Astrocyte (in vitro differentiated cells and primary cell): ENCODE measurements at regions not wholly inside any gene's neighbourhood (a gene's known extent, or its start where the extent isn't known, plus 50 kb on each side); places are given as distances from the start of the nearest gene placed in this dataset.

ENCODE experiments used
- DNase-seq: peaks from one replicate; pipeline ENCODE4 v3.0.0-alpha.2; 2010; ENCODE audit warnings: low read depth
- FAIRE-seq: peaks from 2 replicates; lab custom pipeline; 2011; peaks lifted over from hg19 to GRCh38; lab: Jason Lieb, UNC
- H2AFZ ChIP-seq: 2 replicates; pipeline ENCODE4 v1.6.0; 2012; ENCODE audit warnings: low read depth, low read length, inconsistent platforms
- H3K27ac ChIP-seq: 2 replicates; pipeline ENCODE4 v1.5.1; 2011; ENCODE audit warnings: low read depth, low read length, inconsistent platforms
- H3K27me3 ChIP-seq: 2 replicates; pipeline ENCODE4 v1.6.0; 2011; ENCODE audit warnings: low read length, inconsistent platforms; ENCODE audit not compliant: insufficient read depth
- H3K36me3 ChIP-seq: 2 replicates; pipeline ENCODE4 v1.5.1; 2011; ENCODE audit warnings: low read length, inconsistent platforms; ENCODE audit not compliant: insufficient read depth
- H3K4me1 ChIP-seq: 2 replicates; pipeline ENCODE4 v1.5.1; 2011; ENCODE audit warnings: low read length, inconsistent platforms; ENCODE audit not compliant: insufficient read depth
- H3K4me2 ChIP-seq: 2 replicates; pipeline ENCODE4 v1.6.0; 2012; ENCODE audit warnings: low read length, inconsistent platforms
- H3K4me3 ChIP-seq: 2 replicates; pipeline ENCODE4 v1.5.1; 2011; ENCODE audit warnings: low read depth, mild to moderate bottlenecking, low read length, inconsistent platforms; ENCODE audit not compliant: insufficient read depth
- H3K79me2 ChIP-seq: 2 replicates; pipeline ENCODE4 v1.6.0; 2012; ENCODE audit warnings: mild to moderate bottlenecking, low read length, inconsistent platforms; ENCODE audit not compliant: insufficient read depth
- H3K9ac ChIP-seq: 2 replicates; pipeline ENCODE4 v1.6.0; 2012; ENCODE audit warnings: mild to moderate bottlenecking, low read length, inconsistent platforms
- H3K9me3 ChIP-seq: 2 replicates; pipeline ENCODE4 v1.5.1; 2012; ENCODE audit warnings: low read depth, mild to moderate bottlenecking, low read length, inconsistent platforms; ENCODE audit not compliant: insufficient read depth
- H4K20me1 ChIP-seq: 2 replicates; pipeline ENCODE4 v1.6.0; 2012; ENCODE audit warnings: low read length, inconsistent platforms; ENCODE audit not compliant: insufficient read depth
- H3K27ac Mint-ChIP-seq: one replicate; pipeline ENCODE4 v1.8.0; 2021; ENCODE audit warnings: mild to moderate bottlenecking, mixed read lengths; ENCODE audit not compliant: unreplicated experiment
- H3K27me3 Mint-ChIP-seq: one replicate; pipeline ENCODE4 v1.8.0; 2021; ENCODE audit warnings: low read depth, mixed read lengths; ENCODE audit not compliant: unreplicated experiment
- H3K36me3 Mint-ChIP-seq: one replicate; pipeline ENCODE4 v1.8.0; 2021; ENCODE audit warnings: low read depth, mixed read lengths; ENCODE audit not compliant: unreplicated experiment
- H3K4me1 Mint-ChIP-seq: one replicate; pipeline ENCODE4 v1.8.0; 2021; ENCODE audit warnings: low read depth, mixed read lengths; ENCODE audit not compliant: unreplicated experiment
- H3K4me3 Mint-ChIP-seq: one replicate; pipeline ENCODE4 v1.8.0; 2021; ENCODE audit warnings: mild to moderate bottlenecking, moderate library complexity, mixed read lengths; ENCODE audit not compliant: unreplicated experiment
- H3K9me3 Mint-ChIP-seq: one replicate; pipeline ENCODE4 v1.8.0; 2021; ENCODE audit warnings: mild to moderate bottlenecking, mixed read lengths; ENCODE audit not compliant: unreplicated experiment
- EZH2 ChIP-seq: IDR thresholded peaks from 2 replicates; pipeline ENCODE4 v1.6.1; 2012; ENCODE audit warnings: mild to moderate bottlenecking, low read length, inconsistent platforms; ENCODE audit not compliant: insufficient read depth
- TF ChIP-seq, protein P1 (sequence below): IDR thresholded peaks from 2 replicates; pipeline ENCODE4 v1.5.1; 2011; ENCODE audit warnings: low read depth, mild to moderate bottlenecking, inconsistent platforms, low read length, moderate library complexity; ENCODE audit not compliant: insufficient read depth

DNA sequence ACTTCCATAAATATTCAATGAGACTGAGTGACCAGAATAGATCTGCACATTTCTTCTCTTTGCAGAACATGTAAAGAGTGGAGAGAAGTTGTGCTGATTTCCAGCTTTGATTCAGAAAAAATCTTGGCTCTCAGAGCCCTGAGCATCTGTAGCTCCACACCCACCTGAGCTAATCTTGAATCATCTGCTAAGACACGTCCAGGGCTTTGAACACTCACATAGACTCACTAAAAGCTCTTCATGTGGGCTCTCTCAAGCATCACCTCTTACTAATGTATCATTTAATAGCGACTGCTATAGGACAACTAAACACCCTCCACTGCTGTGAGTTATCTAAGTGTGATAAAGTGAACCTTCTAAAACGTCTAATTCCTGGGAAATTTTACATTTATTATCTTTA, 147.7 kb upstream of the GRIA3 start:
- no peak for DNase-seq
- H3K4me3 ChIP-seq = no peak overlapping the region
- no peaks in the 10 kb centered on the region for H3K9me3 ChIP-seq
- H3K4me1 ChIP-seq = no peaks in the 10 kb centered on the region
- Mint-ChIP-seq H3K4me1 (no peaks in the 10 kb centered on the region), H3K4me3 (no peak overlapping the region), H3K9me3 (peaks cover 3% of the 10 kb centered on the region), H3K36me3 (no peaks in the 10 kb centered on the region), H3K27ac (no peak overlapping the region), H3K27me3 (peaks cover 2% of the 10 kb centered on the region)
- no peaks in the 10 kb centered on the region for H3K79me2 ChIP-seq
- H3K27me3 ChIP-seq = no peaks in the 10 kb centered on the region
- no peak overlapping the region for H3K9ac ChIP-seq
- peak; percentile 43 for FAIRE-seq
- H3K4me2 ChIP-seq = no peak overlapping the region
- no peaks in the 10 kb centered on the region for H3K36me3 ChIP-seq
- H3K27ac ChIP-seq = no peak overlapping the region
- TF ChIP-seq, protein P1, sequence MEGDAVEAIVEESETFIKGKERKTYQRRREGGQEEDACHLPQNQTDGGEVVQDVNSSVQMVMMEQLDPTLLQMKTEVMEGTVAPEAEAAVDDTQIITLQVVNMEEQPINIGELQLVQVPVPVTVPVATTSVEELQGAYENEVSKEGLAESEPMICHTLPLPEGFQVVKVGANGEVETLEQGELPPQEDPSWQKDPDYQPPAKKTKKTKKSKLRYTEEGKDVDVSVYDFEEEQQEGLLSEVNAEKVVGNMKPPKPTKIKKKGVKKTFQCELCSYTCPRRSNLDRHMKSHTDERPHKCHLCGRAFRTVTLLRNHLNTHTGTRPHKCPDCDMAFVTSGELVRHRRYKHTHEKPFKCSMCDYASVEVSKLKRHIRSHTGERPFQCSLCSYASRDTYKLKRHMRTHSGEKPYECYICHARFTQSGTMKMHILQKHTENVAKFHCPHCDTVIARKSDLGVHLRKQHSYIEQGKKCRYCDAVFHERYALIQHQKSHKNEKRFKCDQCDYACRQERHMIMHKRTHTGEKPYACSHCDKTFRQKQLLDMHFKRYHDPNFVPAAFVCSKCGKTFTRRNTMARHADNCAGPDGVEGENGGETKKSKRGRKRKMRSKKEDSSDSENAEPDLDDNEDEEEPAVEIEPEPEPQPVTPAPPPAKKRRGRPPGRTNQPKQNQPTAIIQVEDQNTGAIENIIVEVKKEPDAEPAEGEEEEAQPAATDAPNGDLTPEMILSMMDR = no peak
- no peak for TF ChIP-seq EZH2
- no peak overlapping the region for H2AFZ ChIP-seq
- H4K20me1 ChIP-seq = no peaks in the 10 kb centered on the region

GRCh38 chrX:123049071-123049625, 134.9 kb upstream of the GRIA3 start:
- Histone ChIP-seq H4K20me1 (no peaks in the 10 kb centered on the region), H3K9me3 (no peaks in the 10 kb centered on the region), H3K9ac (no peak overlapping the region), H2AFZ (no peak overlapping the region), H3K4me3 (no peak overlapping the region), H3K27me3 (no peaks in the 10 kb centered on the region), H3K4me1 (no peaks in the 10 kb centered on the region), H3K27ac (no peak overlapping the region), H3K4me2 (no peak overlapping the region), H3K36me3 (no peaks in the 10 kb centered on the region), H3K79me2 (no peaks in the 10 kb centered on the region)
- no peak for DNase-seq
- Mint-ChIP-seq H3K4me3 (no peak overlapping the region), H3K27ac (no peak overlapping the region), H3K4me1 (no peaks in the 10 kb centered on the region), H3K27me3 (peaks cover 2% of the 10 kb centered on the region), H3K36me3 (no peaks in the 10 kb centered on the region), H3K9me3 (peaks cover 2% of the 10 kb centered on the region)
- TF ChIP-seq, protein P1 = no peak
- no peak for TF ChIP-seq EZH2
- FAIRE-seq = peak; percentile 80

DNA sequence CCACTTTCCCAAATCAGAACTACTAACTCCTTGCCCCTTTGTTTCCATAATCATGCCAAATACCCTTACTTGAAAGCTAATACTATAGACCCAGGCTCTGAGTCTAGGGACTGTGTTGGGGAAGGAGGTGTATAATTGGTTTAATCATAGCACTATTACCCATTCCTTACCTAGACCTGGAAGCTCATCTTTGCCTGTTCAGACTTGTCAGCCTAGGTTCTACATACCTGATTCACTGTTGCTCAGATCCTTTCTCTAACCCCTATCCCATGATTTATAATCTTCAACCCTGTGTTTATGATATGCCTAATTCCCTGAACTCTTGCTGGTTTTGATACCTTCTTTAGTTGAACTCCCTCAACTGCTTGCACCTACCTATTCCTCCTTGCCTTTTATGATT, 123.1 kb upstream of the GRIA3 start:
- no peaks in the 10 kb centered on the region for H3K36me3 ChIP-seq
- H3K27ac Mint-ChIP-seq = no peak overlapping the region
- H3K4me2 ChIP-seq = no peak overlapping the region
- peak; percentile 78 for FAIRE-seq
- TF ChIP-seq EZH2 = no peak
- TF ChIP-seq, protein P1 = no peak
- H3K36me3 Mint-ChIP-seq = no peaks in the 10 kb centered on the region
- H3K79me2 ChIP-seq = no peaks in the 10 kb centered on the region
- H3K9me3 Mint-ChIP-seq = no peaks in the 10 kb centered on the region
- H3K4me3 Mint-ChIP-seq = no peak overlapping the region
- H3K27me3 Mint-ChIP-seq = no peaks in the 10 kb centered on the region
- H3K9ac ChIP-seq = no peak overlapping the region
- no peaks in the 10 kb centered on the region for H3K4me1 ChIP-seq
- DNase-seq = no peak
- H4K20me1 ChIP-seq = no peaks in the 10 kb centered on the region
- no peaks in the 10 kb centered on the region for H3K9me3 ChIP-seq
- no peak overlapping the region for H3K27ac ChIP-seq
- no peaks in the 10 kb centered on the region for H3K27me3 ChIP-seq
- H3K4me1 Mint-ChIP-seq = no peaks in the 10 kb centered on the region
- H2AFZ ChIP-seq = no peak overlapping the region
- H3K4me3 ChIP-seq = no peak overlapping the region
